Tibial nerve (tissue), 4 donors: ENCODE measurements at regions not wholly inside any gene's neighbourhood (a gene's known extent, or its start where the extent isn't known, plus 50 kb on each side); places are given as distances from the start of the nearest gene placed in this dataset.

ENCODE experiments used
- CTCF ChIP-seq, 5 experiments: fragments of 200-600 bp in 3 of 5; fragments of 450-650 bp in 2 of 5; sonication (generic) in 3 of 5; IDR thresholded peaks; one replicate each; pipeline ENCODE4 v1.5.1; 2016 to 2019; ENCODE audit warnings: antibody characterized with exemption in 5 of 5, mild to moderate bottlenecking in 3 of 5, moderate library complexity in 2 of 5
- EP300 ChIP-seq, 2 donors: sonication (generic); formaldehyde crosslinking; IDR thresholded peaks; one replicate each; pipeline ENCODE4 v1.6.1; 2017; ENCODE audit warnings: antibody characterized with exemption in 2 of 2, mild to moderate bottlenecking in 1 of 2
- POLR2A ChIP-seq, 2 donors: fragments of 450-650 bp; IDR thresholded peaks; one replicate each; pipeline ENCODE4 v1.6.1; 2017; ENCODE audit warnings: antibody characterized with exemption in 2 of 2, mild to moderate bottlenecking in 2 of 2, moderate library complexity in 2 of 2

- TF ChIP-seq CTCF (IDR thresholded peaks at IDR 0.05) = no peak
- no peak for TF ChIP-seq EP300 (IDR thresholded peaks at IDR 0.05)
- TF ChIP-seq POLR2A (IDR thresholded peaks at IDR 0.05) = no peak
These were observed 1104.0 kb downstream of the EPHA7 start for GRCh38 chr6:92315312-92315711.
